ENCODE measurements at regions not wholly inside any gene's neighbourhood (a gene's known extent, or its start where the extent isn't known, plus 50 kb on each side); places are given as distances from the start of the nearest gene placed in this dataset.

GRCh38 chr5:168214886-168215285 lies 76.6 kb upstream of the WWC1 start:
- no peaks in the 10 kb centered on the region for H3K36me3 ChIP-seq (ENCODE audit: control insufficient read depth, insufficient read depth, low read length)
- no peak overlapping the region for H3K4me3 ChIP-seq (replicated peaks; ENCODE audit: low read depth, low read length)
- TF ChIP-seq CTCF (IDR thresholded peaks at IDR 0.05; ENCODE audit: insufficient read depth, low read length, poor library complexity, severe bottlenecking) = no peak
- DNase-seq (ENCODE audit: extremely low read depth, insufficient read length) = no peak
- H3K27me3 ChIP-seq (replicated peaks; ENCODE audit: control insufficient read depth, insufficient read depth, low read length) = no peaks in the 10 kb centered on the region

GRCh38 chr5:168215646-168216045 lies 75.8 kb upstream of the WWC1 start:
- DNase-seq (ENCODE audit: extremely low read depth, insufficient read length) = no peak
- H3K36me3 ChIP-seq (ENCODE audit: control insufficient read depth, insufficient read depth, low read length) = no peaks in the 10 kb centered on the region
- no peak for TF ChIP-seq CTCF (IDR thresholded peaks at IDR 0.05; ENCODE audit: insufficient read depth, low read length, poor library complexity, severe bottlenecking)
- H3K4me3 ChIP-seq (replicated peaks; ENCODE audit: low read depth, low read length) = no peak overlapping the region
- no peaks in the 10 kb centered on the region for H3K27me3 ChIP-seq (replicated peaks; ENCODE audit: control insufficient read depth, insufficient read depth, low read length)

GRCh38 chr5:168216989-168217388 lies 74.5 kb upstream of the WWC1 start:
- no peak for TF ChIP-seq CTCF (IDR thresholded peaks at IDR 0.05; ENCODE audit: insufficient read depth, low read length, poor library complexity, severe bottlenecking)
- DNase-seq (ENCODE audit: extremely low read depth, insufficient read length) = no peak
- H3K36me3 ChIP-seq (ENCODE audit: control insufficient read depth, insufficient read depth, low read length) = no peaks in the 10 kb centered on the region
- H3K27me3 ChIP-seq (replicated peaks; ENCODE audit: control insufficient read depth, insufficient read depth, low read length) = no peaks in the 10 kb centered on the region
- H3K4me3 ChIP-seq (replicated peaks; ENCODE audit: low read depth, low read length) = no peak overlapping the region

DNA sequence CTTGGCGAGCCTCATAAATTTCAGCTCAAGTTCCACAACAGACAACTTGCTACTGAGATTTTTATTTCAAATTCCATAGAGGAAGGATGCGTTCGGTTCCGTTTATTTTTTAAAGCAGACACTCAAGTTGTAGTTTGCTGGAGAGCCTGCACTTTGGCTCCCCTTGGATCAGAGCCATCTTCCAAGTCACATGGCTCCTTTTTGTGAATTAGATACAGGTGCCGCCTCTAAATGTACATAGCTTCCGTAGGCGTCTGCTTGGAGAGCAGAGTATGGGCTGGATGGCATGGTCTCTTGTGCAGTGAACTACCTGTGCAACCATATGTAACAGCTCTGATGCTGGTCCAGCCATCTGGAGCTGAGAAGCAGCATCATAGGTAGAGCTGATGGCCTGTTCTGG lies 73.9 kb upstream of the WWC1 start:
- Histone ChIP-seq H3K36me3 (ENCODE audit: control insufficient read depth, insufficient read depth, low read length) (no peaks in the 10 kb centered on the region), H3K4me3 (replicated peaks; ENCODE audit: low read depth, low read length) (no peak overlapping the region), H3K27me3 (replicated peaks; ENCODE audit: control insufficient read depth, insufficient read depth, low read length) (no peaks in the 10 kb centered on the region)
- TF ChIP-seq CTCF (IDR thresholded peaks at IDR 0.05; ENCODE audit: insufficient read depth, low read length, poor library complexity, severe bottlenecking) = no peak
- no peak for DNase-seq (ENCODE audit: extremely low read depth, insufficient read length)

DNA sequence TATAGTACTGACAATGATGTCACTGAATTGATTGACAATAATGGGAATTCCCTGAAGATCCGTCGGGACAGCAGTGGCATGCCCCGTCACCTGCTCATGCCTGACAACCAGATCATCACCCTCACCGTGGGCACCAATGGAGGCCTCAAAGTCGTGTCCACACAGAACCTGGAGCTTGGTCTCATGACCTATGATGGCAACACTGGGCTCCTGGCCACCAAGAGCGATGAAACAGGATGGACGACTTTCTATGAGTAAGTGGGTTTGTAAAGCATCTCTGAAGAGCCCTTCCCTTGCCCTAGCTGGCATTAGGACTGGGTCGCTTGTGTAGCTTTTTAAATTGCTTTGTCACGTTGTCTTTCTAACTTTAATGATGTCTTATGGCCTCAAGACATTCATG lies 72.7 kb upstream of the WWC1 start:
- no peaks in the 10 kb centered on the region for H3K36me3 ChIP-seq (ENCODE audit: control insufficient read depth, insufficient read depth, low read length)
- no peak for DNase-seq (ENCODE audit: extremely low read depth, insufficient read length)
- no peaks in the 10 kb centered on the region for H3K27me3 ChIP-seq (replicated peaks; ENCODE audit: control insufficient read depth, insufficient read depth, low read length)
- no peak overlapping the region for H3K4me3 ChIP-seq (replicated peaks; ENCODE audit: low read depth, low read length)
- no peak for TF ChIP-seq CTCF (IDR thresholded peaks at IDR 0.05; ENCODE audit: insufficient read depth, low read length, poor library complexity, severe bottlenecking)
